Adipose tissue (tissue), 3 donors: ENCODE measurements at regions not wholly inside any gene's neighbourhood (a gene's known extent, or its start where the extent isn't known, plus 50 kb on each side); places are given as distances from the start of the nearest gene placed in this dataset.

Source experiments
- H3K27ac ChIP-seq: one replicate; pipeline ENCODE4 v1.5.1; 2013; ENCODE audit warnings: low read depth, low read length
- WGBS, 3 donors: extraction: QIAGEN DNeasy Blood & Tissue Kit; methylation state at CpG; one replicate each; pipeline ENCODE4 v1.1.7; 2013; 5-methylcytosine and 5-hydroxymethylcytosine counted together
- donor health status: healthy with polysubstance abuse.
- donor health status: Bipolar disorder and iron deficiency.
- donor health status: healthy.

- 51 to 92% (median 87%) methylated on average over 3 of the region's 3 CpGs for WGBS, 3 donors
- no peak overlapping the region for H3K27ac ChIP-seq
Measured at GRCh38 chr10:4456279-4456678, 369.7 kb upstream of the AKR1E2 start.

- WGBS, 3 donors, result 63 to 85% (median 77%) methylated on average over 5 of the region's 5 CpGs
- H3K27ac ChIP-seq, result no peak overlapping the region
Measured at GRCh38 chr10:4453950-4454349, 372.1 kb upstream of the AKR1E2 start.

GRCh38 chr10:4453276-4453675 lies 372.7 kb upstream of the AKR1E2 start:
- 64 to 89% (median 87%) methylated on average over 8 of the region's 8 CpGs for WGBS, 3 donors
- H3K27ac ChIP-seq, result no peak overlapping the region

GRCh38 chr10:4450981-4451908 lies 374.8 kb upstream of the AKR1E2 start:
- 31 to 34% (median 33%) methylated on average over 13 of the region's 13 CpGs for WGBS, 3 donors
- no peak overlapping the region for H3K27ac ChIP-seq

- 87 to 97% (median 95%) methylated on average over 5 of the region's 5 CpGs for WGBS, 3 donors
- H3K27ac ChIP-seq, result no peak overlapping the region
Measured at GRCh38 chr10:4450169-4450568, 375.8 kb upstream of the AKR1E2 start.

GRCh38 chr10:4448030-4448429 lies 378.0 kb upstream of the AKR1E2 start:
- H3K27ac ChIP-seq, result no peak overlapping the region
- WGBS, 3 donors, result 38 to 56% (median 43%) methylated on average over 1 of the region's 1 CpG

- no peak overlapping the region for H3K27ac ChIP-seq
- 86 to 100% (median 91%) methylated on average over 1 of the region's 1 CpG for WGBS, 3 donors
Measured at GRCh38 chr10:4443419-4443818, 382.6 kb upstream of the AKR1E2 start.

GRCh38 chr10:4442296-4442695 lies 383.7 kb upstream of the AKR1E2 start:
- no peak overlapping the region for H3K27ac ChIP-seq
- 82 to 87% (median 85%) methylated on average over 4 of the region's 4 CpGs for WGBS, 3 donors

GRCh38 chr10:4440260-4440659 lies 385.7 kb upstream of the AKR1E2 start:
- 89 to 96% (median 96%) methylated on average over 5 of the region's 5 CpGs for WGBS, 3 donors
- no peak overlapping the region for H3K27ac ChIP-seq

- WGBS, 3 donors, result 53 to 70% (median 66%) methylated on average over 1 of the region's 1 CpG
- H3K27ac ChIP-seq, result no peak overlapping the region
Measured at GRCh38 chr10:4437791-4438190, 388.2 kb upstream of the AKR1E2 start.

- no peak overlapping the region for H3K27ac ChIP-seq
- WGBS, 3 donors, result 79 to 92% (median 85%) methylated on average over 7 of the region's 7 CpGs
Measured at GRCh38 chr10:4437061-4437460, 388.9 kb upstream of the AKR1E2 start.

GRCh38 chr10:4436103-4436502 lies 389.9 kb upstream of the AKR1E2 start:
- no peak overlapping the region for H3K27ac ChIP-seq

- WGBS, 3 donors, result 82 to 91% (median 91%) methylated on average over 3 of the region's 3 CpGs
- no peak overlapping the region for H3K27ac ChIP-seq
Measured at GRCh38 chr10:4434516-4435071, 391.4 kb upstream of the AKR1E2 start.

- no peak overlapping the region for H3K27ac ChIP-seq
- 93 to 99% (median 97%) methylated on average over 3 of the region's 3 CpGs for WGBS, 3 donors
Measured at GRCh38 chr10:4434105-4434504, 391.9 kb upstream of the AKR1E2 start.

- WGBS, 3 donors, result 62 to 95% (median 92%) methylated on average over 11 of the region's 11 CpGs
- no peak overlapping the region for H3K27ac ChIP-seq
Measured at GRCh38 chr10:4431114-4431863, 394.7 kb upstream of the AKR1E2 start.

- WGBS, 3 donors, result 78 to 81% (median 79%) methylated on average over 9 of the region's 9 CpGs
- H3K27ac ChIP-seq, result no peak overlapping the region
Measured at GRCh38 chr10:4429571-4429970, 396.4 kb upstream of the AKR1E2 start.

- WGBS, 3 donors, result 50 to 65% (median 56%) methylated on average over 1 of the region's 1 CpG
- H3K27ac ChIP-seq, result no peak overlapping the region
Measured at GRCh38 chr10:4427532-4427931, 398.5 kb upstream of the AKR1E2 start.

- 80 to 90% (median 83%) methylated on average over 1 of the region's 1 CpG for WGBS, 3 donors
- no peak overlapping the region for H3K27ac ChIP-seq
Measured at GRCh38 chr10:4426866-4427265, 399.1 kb upstream of the AKR1E2 start.

- no peak overlapping the region for H3K27ac ChIP-seq
- 75 to 89% (median 86%) methylated on average over 2 of the region's 2 CpGs for WGBS, 3 donors
Measured at GRCh38 chr10:4409319-4409718, 416.7 kb upstream of the AKR1E2 start.
